ENCODE measurements at regions not wholly inside any gene's neighbourhood (a gene's known extent, or its start where the extent isn't known, plus 50 kb on each side); places are given as distances from the start of the nearest gene placed in this dataset.

DNA sequence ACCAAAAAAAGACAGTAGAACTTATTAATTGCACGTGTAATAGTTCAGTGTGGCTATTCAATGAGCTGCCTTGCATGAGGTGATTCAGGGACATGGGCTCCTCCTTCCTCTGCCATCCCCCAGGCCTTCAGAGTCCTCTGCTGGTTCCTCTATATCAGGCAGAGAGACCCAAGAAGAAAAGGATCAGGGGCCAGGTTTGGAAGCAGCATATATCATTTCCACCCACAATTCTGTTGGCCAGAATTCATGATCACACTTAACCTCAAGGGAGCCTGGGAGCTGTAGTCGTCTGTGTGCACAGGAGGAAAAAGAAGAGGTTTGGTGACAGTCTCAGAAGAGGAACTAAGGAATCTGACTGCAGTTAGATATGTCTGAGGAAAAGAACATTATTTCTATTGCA is 114.0 kb upstream of the GLS start:
- Histone ChIP-seq H3K27me3 (no peaks in the 10 kb centered on the region), H3K36me3 (no peaks in the 10 kb centered on the region), H3K9me3 (no peaks in the 10 kb centered on the region), H3K4me3 (no peak overlapping the region), H3K27ac (no peak overlapping the region), H3K4me1 (peaks cover 0 to 5% (median 0%) of the 10 kb centered on the region in 4 donors)
- no peak for TF ChIP-seq POLR2A (IDR thresholded peaks at IDR 0.05)
- TF ChIP-seq, protein P1, sequence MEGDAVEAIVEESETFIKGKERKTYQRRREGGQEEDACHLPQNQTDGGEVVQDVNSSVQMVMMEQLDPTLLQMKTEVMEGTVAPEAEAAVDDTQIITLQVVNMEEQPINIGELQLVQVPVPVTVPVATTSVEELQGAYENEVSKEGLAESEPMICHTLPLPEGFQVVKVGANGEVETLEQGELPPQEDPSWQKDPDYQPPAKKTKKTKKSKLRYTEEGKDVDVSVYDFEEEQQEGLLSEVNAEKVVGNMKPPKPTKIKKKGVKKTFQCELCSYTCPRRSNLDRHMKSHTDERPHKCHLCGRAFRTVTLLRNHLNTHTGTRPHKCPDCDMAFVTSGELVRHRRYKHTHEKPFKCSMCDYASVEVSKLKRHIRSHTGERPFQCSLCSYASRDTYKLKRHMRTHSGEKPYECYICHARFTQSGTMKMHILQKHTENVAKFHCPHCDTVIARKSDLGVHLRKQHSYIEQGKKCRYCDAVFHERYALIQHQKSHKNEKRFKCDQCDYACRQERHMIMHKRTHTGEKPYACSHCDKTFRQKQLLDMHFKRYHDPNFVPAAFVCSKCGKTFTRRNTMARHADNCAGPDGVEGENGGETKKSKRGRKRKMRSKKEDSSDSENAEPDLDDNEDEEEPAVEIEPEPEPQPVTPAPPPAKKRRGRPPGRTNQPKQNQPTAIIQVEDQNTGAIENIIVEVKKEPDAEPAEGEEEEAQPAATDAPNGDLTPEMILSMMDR (IDR thresholded peaks at IDR 0.05) = no peak
- no peak for DNase-seq

DNA sequence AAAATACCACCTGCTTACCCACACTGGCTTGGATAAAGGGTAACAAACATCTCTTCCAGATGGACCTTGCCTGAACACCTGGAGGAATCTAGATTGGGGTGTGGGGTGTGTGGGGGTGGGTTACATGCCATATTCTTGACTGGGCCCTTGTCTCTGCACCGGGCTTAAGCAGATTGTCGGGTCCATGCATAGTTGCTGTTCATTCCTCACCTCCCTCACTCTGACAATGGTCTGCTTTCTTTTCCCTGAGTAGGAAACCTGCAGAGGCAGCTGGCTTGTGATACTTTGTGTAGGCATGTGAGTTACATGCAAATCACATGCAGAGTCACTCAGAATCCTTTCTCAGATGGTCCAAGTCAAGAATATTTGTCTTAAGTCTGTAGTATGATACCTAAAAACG is 112.8 kb upstream of the GLS start:
- H3K27ac ChIP-seq = no peak overlapping the region
- no peak for DNase-seq
- no peaks in the 10 kb centered on the region for H3K36me3 ChIP-seq
- H3K4me1 ChIP-seq = peaks cover 0 to 5% (median 0%) of the 10 kb centered on the region in 4 donors
- H3K27me3 ChIP-seq = no peaks in the 10 kb centered on the region
- H3K4me3 ChIP-seq = no peak overlapping the region
- no peaks in the 10 kb centered on the region for H3K9me3 ChIP-seq
- TF ChIP-seq, protein P1 (IDR thresholded peaks at IDR 0.05) = no peak
- TF ChIP-seq POLR2A (IDR thresholded peaks at IDR 0.05) = no peak

DNA sequence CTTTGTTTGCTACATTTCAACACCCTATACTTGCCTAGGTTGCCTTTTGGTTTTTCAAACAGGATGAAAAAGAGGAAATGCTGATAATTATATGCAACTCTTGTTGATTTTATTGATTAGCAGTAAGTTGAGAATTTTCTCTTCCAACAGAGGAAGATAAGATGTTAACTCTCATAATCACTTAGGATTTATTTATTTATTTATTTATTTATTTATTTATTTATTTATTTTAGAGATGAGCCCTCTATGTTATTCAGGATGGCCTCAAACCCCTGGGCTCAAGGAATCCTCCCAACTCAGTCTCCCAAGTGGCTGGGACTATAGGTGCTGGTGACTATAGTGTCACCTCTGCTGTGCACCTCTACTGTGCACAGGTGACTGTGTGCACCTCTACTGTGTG is 111.4 kb upstream of the GLS start:
- H3K27ac ChIP-seq = no peak overlapping the region
- no peaks in the 10 kb centered on the region for H3K27me3 ChIP-seq
- H3K4me3 ChIP-seq = no peak overlapping the region
- TF ChIP-seq, protein P1 (IDR thresholded peaks at IDR 0.05) = no peak
- TF ChIP-seq POLR2A (IDR thresholded peaks at IDR 0.05) = no peak
- H3K4me1 ChIP-seq = no peaks in the 10 kb centered on the region
- no peaks in the 10 kb centered on the region for H3K9me3 ChIP-seq
- H3K36me3 ChIP-seq = no peaks in the 10 kb centered on the region
- DNase-seq = no peak

DNA sequence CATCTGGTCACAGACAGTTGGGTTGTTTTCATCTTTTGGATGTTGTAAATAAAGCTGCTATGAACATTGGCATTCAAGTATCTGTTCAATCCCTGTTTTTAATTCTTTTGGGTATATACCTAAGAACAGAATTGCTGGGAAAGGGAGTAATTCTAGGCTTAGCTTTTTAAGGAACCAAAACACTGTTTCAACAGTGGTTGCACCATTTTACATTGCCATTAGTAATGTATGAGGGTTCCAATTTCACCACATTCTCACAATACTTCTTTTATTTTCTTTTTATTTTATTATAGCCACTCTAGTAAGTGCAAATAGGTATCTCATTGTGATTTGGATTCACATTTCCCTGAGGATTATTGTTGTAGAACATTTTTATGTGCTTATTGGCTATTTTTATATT is 108.9 kb upstream of the GLS start:
- Histone ChIP-seq H3K4me1 (no peaks in the 10 kb centered on the region), H3K9me3 (no peaks in the 10 kb centered on the region), H3K27ac (no peak overlapping the region), H3K36me3 (no peaks in the 10 kb centered on the region), H3K27me3 (no peaks in the 10 kb centered on the region), H3K4me3 (no peak overlapping the region)
- DNase-seq = no peak
- TF ChIP-seq POLR2A (IDR thresholded peaks at IDR 0.05) = no peak
- TF ChIP-seq, protein P1 (IDR thresholded peaks at IDR 0.05) = no peak

DNA sequence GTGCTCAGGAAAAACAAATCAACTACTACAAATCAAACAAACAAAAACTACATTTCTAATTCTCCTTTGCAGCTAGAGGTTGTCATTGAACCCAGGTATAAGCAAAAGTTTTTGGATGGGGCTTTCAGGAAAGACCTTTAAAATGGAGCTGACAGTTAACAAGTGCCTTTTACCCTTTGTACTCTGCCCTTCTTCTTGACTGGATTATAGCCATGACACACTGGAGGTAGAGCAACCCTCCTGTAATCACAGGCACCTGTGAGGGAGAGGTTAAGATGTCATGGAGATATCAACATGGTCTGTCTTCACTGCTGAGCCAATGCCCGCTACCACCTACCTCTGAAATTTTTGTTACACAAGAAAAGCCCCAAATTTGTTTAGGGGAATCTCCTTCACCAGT is 100.0 kb upstream of the GLS start:
- no peaks in the 10 kb centered on the region for H3K27me3 ChIP-seq
- H3K9me3 ChIP-seq = no peaks in the 10 kb centered on the region
- TF ChIP-seq, protein P1 (IDR thresholded peaks at IDR 0.05) = no peak
- no peak for TF ChIP-seq POLR2A (IDR thresholded peaks at IDR 0.05)
- no peaks in the 10 kb centered on the region for H3K36me3 ChIP-seq
- peaks cover 0 to 5% (median 0%) of the 10 kb centered on the region in 4 donors for H3K4me1 ChIP-seq
- no peak overlapping the region for H3K4me3 ChIP-seq
- no peak overlapping the region for H3K27ac ChIP-seq
- no peak for DNase-seq

DNA sequence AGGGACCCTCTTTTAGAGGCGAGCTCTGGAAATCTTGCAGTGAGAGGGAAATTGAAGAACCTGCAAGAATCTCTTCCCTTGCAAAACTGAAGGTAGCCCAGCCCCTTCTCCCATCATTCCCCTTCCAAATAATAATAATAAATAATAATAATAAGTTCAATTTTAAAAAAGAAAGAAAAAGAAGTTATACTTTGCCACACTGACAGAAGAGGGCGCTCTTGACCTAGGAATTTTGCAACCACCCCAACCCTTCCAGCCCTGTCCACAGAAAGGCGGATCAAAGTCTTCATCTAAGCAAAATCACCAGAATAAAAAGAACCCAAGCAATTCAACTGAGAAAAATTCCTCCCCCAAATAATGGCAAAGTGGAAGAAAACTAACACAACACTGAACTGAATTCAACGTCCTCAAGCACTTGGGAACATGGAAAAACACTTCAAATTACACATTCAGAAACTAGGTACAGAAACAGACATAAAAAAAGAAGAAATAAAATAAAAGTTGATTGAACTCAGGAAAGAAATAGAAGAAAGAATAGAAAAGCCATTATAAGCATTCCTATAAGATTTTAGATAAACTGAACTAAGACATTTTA is 98.9 kb upstream of the GLS start:
- no peak for TF ChIP-seq POLR2A (IDR thresholded peaks at IDR 0.05)
- TF ChIP-seq, protein P1 (IDR thresholded peaks at IDR 0.05) = peak in 5 of 6 experiments; percentile 13 to 78 (median 65)
- Histone ChIP-seq H3K27ac (no peak overlapping the region), H3K36me3 (no peaks in the 10 kb centered on the region), H3K27me3 (no peaks in the 10 kb centered on the region), H3K4me1 (peaks cover 0 to 5% (median 0%) of the 10 kb centered on the region in 4 donors), H3K9me3 (no peaks in the 10 kb centered on the region), H3K4me3 (no peak overlapping the region)
- peak in 1 of 3 donors; percentile 66 for DNase-seq

All from Peyer's patch (tissue), 4 donors.